ENCODE measurements at regions not wholly inside any gene's neighbourhood (a gene's known extent, or its start where the extent isn't known, plus 50 kb on each side); places are given as distances from the start of the nearest gene placed in this dataset.
"Not testable (repeated sequence)": the region's sequence is repeated elsewhere in the genome, so short reads cannot be mapped to it uniquely, and the experiment has no call there.

DNA sequence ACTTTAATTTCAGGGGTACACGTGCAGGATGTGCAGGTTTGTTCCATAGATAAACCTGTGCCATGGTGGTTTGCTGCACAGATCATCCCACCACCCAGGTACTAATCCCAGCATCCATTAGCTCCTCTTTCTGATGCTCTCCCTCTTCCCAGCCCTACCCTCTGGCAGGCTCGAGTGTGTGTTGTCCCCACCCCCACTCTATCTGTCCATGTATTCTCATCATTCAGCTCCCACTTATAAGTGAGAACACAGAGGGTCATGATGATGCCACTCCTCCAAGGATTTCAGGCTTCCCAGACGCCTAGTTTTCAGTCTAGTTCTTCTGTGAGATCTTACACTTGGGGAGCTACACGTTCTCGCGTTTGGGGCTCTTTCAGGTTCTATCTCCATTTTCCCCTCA lies 93.4 kb upstream of the NBPF11 start:
- H3K9me3 ChIP-seq (ENCODE audit: control insufficient read depth, insufficient read depth, low read depth, low read length); H3K27me3 ChIP-seq (ENCODE audit: control insufficient read depth, insufficient read depth, low read length); H3K9ac ChIP-seq (ENCODE audit: insufficient read depth, low read length); H3K4me1 ChIP-seq (ENCODE audit: control insufficient read depth, extremely low read depth, insufficient read depth, low read length); H3K4me3 ChIP-seq (replicated peaks in 1 of 4; ENCODE audit: control extremely low read depth in 1 of 4, insufficient read depth in 1 of 4, low read depth in 3 of 4, low read length in 4 of 4); H2AFZ ChIP-seq (ENCODE audit: low read length); H3K79me2 ChIP-seq (ENCODE audit: control insufficient read depth, insufficient read depth, low read length); H3K36me3 ChIP-seq (ENCODE audit: control insufficient read depth, insufficient read depth, low read length); H3K4me2 ChIP-seq (ENCODE audit: extremely low read depth, insufficient read depth, low read length); DNase-seq (ENCODE audit: low read depth in 2 of 2); H4K20me1 ChIP-seq (ENCODE audit: control insufficient read depth, extremely low read depth, insufficient read depth, low read length); H3K27ac ChIP-seq (ENCODE audit: insufficient read depth, low read length): not testable (repeated sequence)

DNA sequence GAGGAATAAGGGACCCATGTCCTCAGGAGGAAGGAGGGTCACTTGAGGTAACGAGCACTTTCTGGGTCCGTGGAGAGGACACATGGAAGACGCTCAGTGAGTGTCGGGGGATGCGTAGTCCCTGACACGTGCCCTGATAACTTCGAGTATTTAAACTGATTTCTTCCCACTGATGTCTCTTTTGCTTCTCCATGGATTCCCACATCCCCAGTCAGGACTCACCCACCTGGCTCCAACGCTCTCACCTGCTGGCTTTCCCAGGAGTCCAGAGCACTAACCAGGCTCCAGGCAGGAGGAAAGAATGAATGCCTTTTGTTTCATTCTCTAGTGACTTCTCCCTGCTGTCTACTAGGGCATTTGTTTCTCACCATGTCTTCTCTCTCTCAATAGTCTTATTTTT lies 81.2 kb upstream of the NBPF11 start:
- H3K4me3 ChIP-seq (replicated peaks in 1 of 4; ENCODE audit: control extremely low read depth in 1 of 4, insufficient read depth in 1 of 4, low read depth in 3 of 4, low read length in 4 of 4); H3K4me2 ChIP-seq (ENCODE audit: extremely low read depth, insufficient read depth, low read length); H3K27me3 ChIP-seq (ENCODE audit: control insufficient read depth, insufficient read depth, low read length); H3K36me3 ChIP-seq (ENCODE audit: control insufficient read depth, insufficient read depth, low read length); H3K9ac ChIP-seq (ENCODE audit: insufficient read depth, low read length); H3K4me1 ChIP-seq (ENCODE audit: control insufficient read depth, extremely low read depth, insufficient read depth, low read length); H4K20me1 ChIP-seq (ENCODE audit: control insufficient read depth, extremely low read depth, insufficient read depth, low read length); H3K9me3 ChIP-seq (ENCODE audit: control insufficient read depth, insufficient read depth, low read depth, low read length); H3K79me2 ChIP-seq (ENCODE audit: control insufficient read depth, insufficient read depth, low read length); DNase-seq (ENCODE audit: low read depth in 2 of 2); H2AFZ ChIP-seq (ENCODE audit: low read length); H3K27ac ChIP-seq (ENCODE audit: insufficient read depth, low read length): not testable (repeated sequence)

DNA sequence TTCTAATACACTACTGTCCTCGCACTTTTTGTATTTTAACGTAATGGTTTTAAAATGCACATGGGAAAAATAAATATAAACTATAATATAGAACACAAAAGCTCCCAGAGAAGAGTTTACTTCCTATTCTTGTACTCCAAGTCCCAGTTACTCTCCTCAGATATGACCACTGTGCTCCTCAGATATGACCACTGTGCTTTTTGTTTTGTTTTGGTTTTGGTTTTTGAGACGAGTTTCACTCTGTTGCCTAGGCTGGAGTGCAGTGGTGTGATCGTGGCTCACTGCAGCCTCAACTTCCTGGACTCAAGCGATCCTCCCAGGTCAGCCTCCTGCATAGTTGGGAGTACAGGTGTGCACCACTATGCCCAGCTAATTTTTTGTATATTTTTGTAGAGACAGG lies 76.8 kb upstream of the NBPF11 start:
- not testable (repeated sequence) for H3K9me3 ChIP-seq (ENCODE audit: control insufficient read depth, insufficient read depth, low read depth, low read length); DNase-seq (ENCODE audit: low read depth in 2 of 2); H3K4me3 ChIP-seq (replicated peaks in 1 of 4; ENCODE audit: control extremely low read depth in 1 of 4, insufficient read depth in 1 of 4, low read depth in 3 of 4, low read length in 4 of 4); H4K20me1 ChIP-seq (ENCODE audit: control insufficient read depth, extremely low read depth, insufficient read depth, low read length); H3K4me1 ChIP-seq (ENCODE audit: control insufficient read depth, extremely low read depth, insufficient read depth, low read length); H3K79me2 ChIP-seq (ENCODE audit: control insufficient read depth, insufficient read depth, low read length); H3K4me2 ChIP-seq (ENCODE audit: extremely low read depth, insufficient read depth, low read length); H3K9ac ChIP-seq (ENCODE audit: insufficient read depth, low read length); H3K27me3 ChIP-seq (ENCODE audit: control insufficient read depth, insufficient read depth, low read length); H3K36me3 ChIP-seq (ENCODE audit: control insufficient read depth, insufficient read depth, low read length); H3K27ac ChIP-seq (ENCODE audit: insufficient read depth, low read length); H2AFZ ChIP-seq (ENCODE audit: low read length)

DNA sequence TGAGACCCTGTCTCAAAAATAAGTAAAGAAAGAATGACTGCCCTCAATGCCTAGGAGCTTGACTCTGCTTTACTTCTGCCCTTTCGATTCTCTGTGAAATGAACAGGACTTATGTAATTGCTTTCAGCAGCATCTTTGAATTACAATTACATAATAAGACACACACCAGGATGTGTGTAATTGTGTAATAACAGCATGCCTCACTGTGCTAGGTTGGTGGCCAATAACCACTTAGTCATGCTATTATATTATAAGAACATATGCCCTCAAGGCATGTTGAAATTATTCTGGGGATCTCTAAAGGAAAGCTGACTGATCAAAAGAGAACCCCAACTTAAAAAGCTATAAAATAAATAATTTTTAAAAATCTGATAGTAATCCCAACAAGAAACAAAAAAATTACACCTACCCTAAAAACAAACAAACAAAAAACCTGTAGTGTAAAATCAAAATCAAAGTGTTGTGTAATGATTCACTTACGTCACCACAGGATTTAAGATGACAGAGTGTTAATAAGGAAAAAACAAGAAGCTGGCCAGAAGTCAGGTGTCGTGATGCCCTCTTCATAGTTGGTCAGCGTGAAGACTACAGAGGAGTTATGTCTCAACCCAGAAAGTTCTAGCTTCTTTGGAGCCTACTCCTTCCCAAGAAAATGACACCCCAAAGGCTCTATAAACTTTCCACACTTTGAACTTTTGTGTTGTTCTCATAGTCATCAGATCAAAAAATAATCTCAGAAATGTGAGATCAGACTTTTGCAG lies 70.5 kb upstream of the NBPF11 start:
- H3K4me1 ChIP-seq (ENCODE audit: control insufficient read depth, extremely low read depth, insufficient read depth, low read length); H3K36me3 ChIP-seq (ENCODE audit: control insufficient read depth, insufficient read depth, low read length); H3K9ac ChIP-seq (ENCODE audit: insufficient read depth, low read length); H3K4me2 ChIP-seq (ENCODE audit: extremely low read depth, insufficient read depth, low read length); H2AFZ ChIP-seq (ENCODE audit: low read length); H3K27ac ChIP-seq (ENCODE audit: insufficient read depth, low read length); H4K20me1 ChIP-seq (ENCODE audit: control insufficient read depth, extremely low read depth, insufficient read depth, low read length); H3K4me3 ChIP-seq (replicated peaks in 1 of 4; ENCODE audit: control extremely low read depth in 1 of 4, insufficient read depth in 1 of 4, low read depth in 3 of 4, low read length in 4 of 4); H3K79me2 ChIP-seq (ENCODE audit: control insufficient read depth, insufficient read depth, low read length); DNase-seq (ENCODE audit: low read depth in 2 of 2); H3K27me3 ChIP-seq (ENCODE audit: control insufficient read depth, insufficient read depth, low read length); H3K9me3 ChIP-seq (ENCODE audit: control insufficient read depth, insufficient read depth, low read depth, low read length): not testable (repeated sequence)

DNA sequence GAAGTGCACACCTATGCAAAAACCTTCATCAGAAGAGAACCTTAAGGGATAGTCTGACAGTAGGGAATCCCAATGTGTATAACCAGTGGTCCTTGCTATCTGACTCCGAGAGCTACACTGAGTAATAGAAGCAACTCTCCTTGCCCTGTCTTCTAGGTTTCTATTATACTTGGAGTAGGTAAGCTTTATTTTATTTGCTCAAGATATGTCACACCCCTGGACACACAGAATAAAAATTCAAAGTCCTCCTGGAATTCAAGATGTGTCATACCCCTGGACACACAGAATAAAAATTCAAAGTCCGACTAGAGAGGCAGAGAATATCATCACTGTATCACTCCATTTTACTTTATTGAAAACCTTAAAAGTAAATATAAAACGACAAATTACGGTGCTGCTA lies 69.5 kb upstream of the NBPF11 start:
- not testable (repeated sequence) for H3K9ac ChIP-seq (ENCODE audit: insufficient read depth, low read length); H3K4me3 ChIP-seq (replicated peaks in 1 of 4; ENCODE audit: control extremely low read depth in 1 of 4, insufficient read depth in 1 of 4, low read depth in 3 of 4, low read length in 4 of 4); H3K36me3 ChIP-seq (ENCODE audit: control insufficient read depth, insufficient read depth, low read length); H3K9me3 ChIP-seq (ENCODE audit: control insufficient read depth, insufficient read depth, low read depth, low read length); H3K4me1 ChIP-seq (ENCODE audit: control insufficient read depth, extremely low read depth, insufficient read depth, low read length); H3K4me2 ChIP-seq (ENCODE audit: extremely low read depth, insufficient read depth, low read length); H3K79me2 ChIP-seq (ENCODE audit: control insufficient read depth, insufficient read depth, low read length); H2AFZ ChIP-seq (ENCODE audit: low read length); H3K27ac ChIP-seq (ENCODE audit: insufficient read depth, low read length); DNase-seq (ENCODE audit: low read depth in 2 of 2); H4K20me1 ChIP-seq (ENCODE audit: control insufficient read depth, extremely low read depth, insufficient read depth, low read length); H3K27me3 ChIP-seq (ENCODE audit: control insufficient read depth, insufficient read depth, low read length)

DNA sequence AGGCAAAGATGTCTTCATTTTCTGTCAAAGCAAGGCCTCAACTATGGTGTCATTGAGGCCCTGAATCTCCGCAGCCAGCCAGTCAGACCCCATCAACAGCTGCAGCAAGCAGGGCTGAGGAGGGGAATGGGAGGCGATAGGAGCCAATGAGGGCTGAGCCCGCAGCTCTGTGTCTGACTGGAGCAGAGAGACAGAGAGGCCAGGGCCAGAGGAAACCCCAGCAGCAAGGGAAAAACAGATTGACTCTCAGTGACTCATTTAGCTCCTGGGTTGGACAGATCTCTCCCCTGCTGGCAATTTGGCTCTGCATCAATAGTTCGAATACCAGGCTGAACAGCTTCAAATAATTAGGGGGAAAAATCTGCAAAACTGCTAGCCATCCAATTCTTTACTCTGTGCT lies 67.1 kb upstream of the NBPF11 start:
- H3K36me3 ChIP-seq (ENCODE audit: control insufficient read depth, insufficient read depth, low read length); H2AFZ ChIP-seq (ENCODE audit: low read length); H4K20me1 ChIP-seq (ENCODE audit: control insufficient read depth, extremely low read depth, insufficient read depth, low read length); H3K27ac ChIP-seq (ENCODE audit: insufficient read depth, low read length); H3K79me2 ChIP-seq (ENCODE audit: control insufficient read depth, insufficient read depth, low read length); H3K4me2 ChIP-seq (ENCODE audit: extremely low read depth, insufficient read depth, low read length); H3K9me3 ChIP-seq (ENCODE audit: control insufficient read depth, insufficient read depth, low read depth, low read length); H3K4me1 ChIP-seq (ENCODE audit: control insufficient read depth, extremely low read depth, insufficient read depth, low read length); H3K27me3 ChIP-seq (ENCODE audit: control insufficient read depth, insufficient read depth, low read length); H3K4me3 ChIP-seq (replicated peaks in 1 of 4; ENCODE audit: control extremely low read depth in 1 of 4, insufficient read depth in 1 of 4, low read depth in 3 of 4, low read length in 4 of 4); H3K9ac ChIP-seq (ENCODE audit: insufficient read depth, low read length); DNase-seq (ENCODE audit: low read depth in 2 of 2): not testable (repeated sequence)

DNA sequence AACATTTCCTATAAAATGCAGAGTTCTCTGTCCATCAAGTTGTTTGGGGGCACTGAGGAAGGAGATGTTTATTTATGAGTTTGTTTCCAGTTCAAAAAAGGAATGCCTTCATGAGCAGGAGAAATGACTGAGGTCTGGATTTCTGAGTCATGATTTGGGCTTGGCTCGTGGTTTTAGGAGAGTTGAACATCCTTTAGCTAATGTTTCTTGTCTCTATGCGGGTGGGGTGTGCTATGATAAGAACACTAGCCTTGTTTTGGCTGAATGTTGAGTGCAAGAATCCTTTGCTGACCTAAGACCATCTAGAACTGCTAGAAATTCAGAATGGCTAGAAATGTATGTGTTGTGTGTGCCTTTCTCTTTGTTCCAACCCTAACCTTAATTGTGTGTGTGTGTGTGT lies 59.1 kb upstream of the NBPF11 start:
- not testable (repeated sequence) for DNase-seq (ENCODE audit: low read depth in 2 of 2); H3K9me3 ChIP-seq (ENCODE audit: control insufficient read depth, insufficient read depth, low read depth, low read length); H3K27ac ChIP-seq (ENCODE audit: insufficient read depth, low read length); H3K4me3 ChIP-seq (replicated peaks in 1 of 4; ENCODE audit: control extremely low read depth in 1 of 4, insufficient read depth in 1 of 4, low read depth in 3 of 4, low read length in 4 of 4); H3K79me2 ChIP-seq (ENCODE audit: control insufficient read depth, insufficient read depth, low read length); H3K4me2 ChIP-seq (ENCODE audit: extremely low read depth, insufficient read depth, low read length); H4K20me1 ChIP-seq (ENCODE audit: control insufficient read depth, extremely low read depth, insufficient read depth, low read length); H3K36me3 ChIP-seq (ENCODE audit: control insufficient read depth, insufficient read depth, low read length); H3K9ac ChIP-seq (ENCODE audit: insufficient read depth, low read length); H3K4me1 ChIP-seq (ENCODE audit: control insufficient read depth, extremely low read depth, insufficient read depth, low read length); H3K27me3 ChIP-seq (ENCODE audit: control insufficient read depth, insufficient read depth, low read length); H2AFZ ChIP-seq (ENCODE audit: low read length)
